Smooth muscle cell (in vitro differentiated cells): ENCODE measurements at regions not wholly inside any gene's neighbourhood (a gene's known extent, or its start where the extent isn't known, plus 50 kb on each side); places are given as distances from the start of the nearest gene placed in this dataset.

Source experiments
- DNase-seq: peaks from one replicate; lab custom pipeline; 2025; ENCODE audit not compliant: unreplicated experiment; lab: John Stamatoyannopoulos, UW
- H2AFZ ChIP-seq: fragments of 200-600 bp; sonication (generic); 2 replicates; pipeline ENCODE4 v1.6.0; 2016; ENCODE audit warnings: antibody characterized with exemption, low read depth, mild to moderate bottlenecking
- H3F3A ChIP-seq: fragments of 200-600 bp; sonication (generic); 2 replicates; pipeline ENCODE4 v1.6.0; 2017; ENCODE audit warnings: antibody characterized with exemption, low read depth
- H3K27ac ChIP-seq: fragments of 200-600 bp; sonication (generic); 2 replicates; pipeline ENCODE4 v1.5.1; 2016; ENCODE audit warnings: low read depth, mild to moderate bottlenecking
- H3K27me3 ChIP-seq: fragments of 200-600 bp; sonication (generic); 2 replicates; pipeline ENCODE4 v1.6.1; 2016; ENCODE audit warnings: low read depth, mild to moderate bottlenecking
- H3K36me3 ChIP-seq: fragments of 200-600 bp; sonication (generic); 2 replicates; pipeline ENCODE4 v1.5.1; 2016; ENCODE audit warnings: low read depth
- H3K4me1 ChIP-seq: fragments of 200-600 bp; sonication (generic); 2 replicates; pipeline ENCODE4 v1.5.1; 2016; ENCODE audit warnings: low read depth
- H3K4me2 ChIP-seq: fragments of 200-600 bp; sonication (generic); 2 replicates; pipeline ENCODE4 v1.6.0; 2016; ENCODE audit warnings: mild to moderate bottlenecking
- H3K4me3 ChIP-seq: fragments of 200-600 bp; sonication (generic); 2 replicates; pipeline ENCODE4 v1.5.1; 2016; ENCODE audit warnings: mild to moderate bottlenecking
- H3K79me2 ChIP-seq: fragments of 200-600 bp; sonication (generic); 2 replicates; pipeline ENCODE4 v1.6.0; 2016; ENCODE audit warnings: low read depth, mild to moderate bottlenecking
- H3K9ac ChIP-seq: fragments of 200-600 bp; sonication (generic); 2 replicates; pipeline ENCODE4 v1.6.0; 2016; ENCODE audit warnings: low read depth
- H3K9me3 ChIP-seq: fragments of 200-600 bp; sonication (generic); replicated peaks from 2 replicates; pipeline ENCODE4 v1.5.1; 2016; ENCODE audit warnings: low read depth
- H4K20me1 ChIP-seq: fragments of 200-600 bp; sonication (generic); 2 replicates; pipeline ENCODE4 v1.6.0; 2016; ENCODE audit warnings: low read depth
- CTCF ChIP-seq: fragments of 200-600 bp; sonication (generic); IDR thresholded peaks from 2 replicates; pipeline ENCODE4 v1.5.1; 2017; ENCODE audit warnings: borderline replicate concordance, mild to moderate bottlenecking, antibody characterized with exemption; ENCODE audit not compliant: insufficient read depth, poor library complexity, severe bottlenecking
- WGBS: methylation state at CpG from one replicate; pipeline ENCODE4 v1.1.7; 2016; ENCODE audit warnings: low lambda C conversion rate; 5-methylcytosine and 5-hydroxymethylcytosine counted together

- no peak for TF ChIP-seq CTCF
- no peaks in the 10 kb centered on the region for H4K20me1 ChIP-seq
- no peaks in the 10 kb centered on the region for H3K36me3 ChIP-seq
- H3F3A ChIP-seq: peaks cover 9% of the 10 kb centered on the region
- H3K9ac ChIP-seq: no peak overlapping the region
- peaks cover 8% of the 10 kb centered on the region for H3K27me3 ChIP-seq
- WGBS: 96% methylated on average over 5 of the region's 5 CpGs
- H3K4me3 ChIP-seq: no peak overlapping the region
- DNase-seq: no peak
- no peak overlapping the region for H3K27ac ChIP-seq
- H3K4me1 ChIP-seq: peaks cover 3% of the 10 kb centered on the region
- H3K4me2 ChIP-seq: no peak overlapping the region
- H2AFZ ChIP-seq: no peak overlapping the region
- H3K79me2 ChIP-seq: no peaks in the 10 kb centered on the region
- no peaks in the 10 kb centered on the region for H3K9me3 ChIP-seq
Observed at GRCh38 chr2:200742426-200742825, 69.3 kb upstream of the BZW1 start.

GRCh38 chr2:200743042-200743676, 68.6 kb upstream of the BZW1 start:
- H3F3A ChIP-seq: peaks cover 10% of the 10 kb centered on the region
- peaks cover 8% of the 10 kb centered on the region for H3K27me3 ChIP-seq
- WGBS: 88% methylated on average over 10 of the region's 10 CpGs
- H3K36me3 ChIP-seq: no peaks in the 10 kb centered on the region
- no peak overlapping the region for H3K9ac ChIP-seq
- H2AFZ ChIP-seq: no peak overlapping the region
- no peak overlapping the region for H3K4me2 ChIP-seq
- no peak for TF ChIP-seq CTCF
- DNase-seq: no peak
- H3K27ac ChIP-seq: no peak overlapping the region
- H3K4me3 ChIP-seq: no peak overlapping the region
- H3K4me1 ChIP-seq: peaks cover 8% of the 10 kb centered on the region
- H4K20me1 ChIP-seq: no peaks in the 10 kb centered on the region
- no peaks in the 10 kb centered on the region for H3K79me2 ChIP-seq
- H3K9me3 ChIP-seq: no peaks in the 10 kb centered on the region

- DNase-seq: no peak
- WGBS: 98% methylated on average over 6 of the region's 6 CpGs
- no peaks in the 10 kb centered on the region for H3K9me3 ChIP-seq
- H3K79me2 ChIP-seq: no peaks in the 10 kb centered on the region
- H3K4me3 ChIP-seq: no peak overlapping the region
- no peak overlapping the region for H3K9ac ChIP-seq
- TF ChIP-seq CTCF: no peak
- no peak overlapping the region for H3K27ac ChIP-seq
- peaks cover 8% of the 10 kb centered on the region for H3K27me3 ChIP-seq
- no peaks in the 10 kb centered on the region for H4K20me1 ChIP-seq
- H3K36me3 ChIP-seq: no peaks in the 10 kb centered on the region
- no peak overlapping the region for H3K4me2 ChIP-seq
- H2AFZ ChIP-seq: no peak overlapping the region
- peaks cover 8% of the 10 kb centered on the region for H3K4me1 ChIP-seq
- peaks cover 10% of the 10 kb centered on the region for H3F3A ChIP-seq
Observed at GRCh38 chr2:200744201-200744602, 67.5 kb upstream of the BZW1 start.

- 82% methylated on average over 7 of the region's 7 CpGs for WGBS
- no peak overlapping the region for H2AFZ ChIP-seq
- no peak for TF ChIP-seq CTCF
Observed at GRCh38 chr2:200746301-200746700, 65.4 kb upstream of the BZW1 start.

More at GRCh38 chr2:200746301-200746700, 65.4 kb upstream of the BZW1 start:
- peak overlapping the region; percentile 82 for H3K27ac ChIP-seq
- peaks cover 8% of the 10 kb centered on the region for H3K4me1 ChIP-seq
- H3K79me2 ChIP-seq: no peaks in the 10 kb centered on the region
- no peaks in the 10 kb centered on the region for H3K27me3 ChIP-seq
- no peak for DNase-seq
- no peak overlapping the region for H3K4me2 ChIP-seq
- peaks cover 10% of the 10 kb centered on the region for H3F3A ChIP-seq
- H3K36me3 ChIP-seq: no peaks in the 10 kb centered on the region
- H3K4me3 ChIP-seq: no peak overlapping the region
- no peaks in the 10 kb centered on the region for H4K20me1 ChIP-seq
- H3K9ac ChIP-seq: peak overlapping the region; percentile 28
- no peaks in the 10 kb centered on the region for H3K9me3 ChIP-seq
